ENCODE measurements at regions not wholly inside any gene's neighbourhood (a gene's known extent, or its start where the extent isn't known, plus 50 kb on each side); places are given as distances from the start of the nearest gene placed in this dataset.

DNA sequence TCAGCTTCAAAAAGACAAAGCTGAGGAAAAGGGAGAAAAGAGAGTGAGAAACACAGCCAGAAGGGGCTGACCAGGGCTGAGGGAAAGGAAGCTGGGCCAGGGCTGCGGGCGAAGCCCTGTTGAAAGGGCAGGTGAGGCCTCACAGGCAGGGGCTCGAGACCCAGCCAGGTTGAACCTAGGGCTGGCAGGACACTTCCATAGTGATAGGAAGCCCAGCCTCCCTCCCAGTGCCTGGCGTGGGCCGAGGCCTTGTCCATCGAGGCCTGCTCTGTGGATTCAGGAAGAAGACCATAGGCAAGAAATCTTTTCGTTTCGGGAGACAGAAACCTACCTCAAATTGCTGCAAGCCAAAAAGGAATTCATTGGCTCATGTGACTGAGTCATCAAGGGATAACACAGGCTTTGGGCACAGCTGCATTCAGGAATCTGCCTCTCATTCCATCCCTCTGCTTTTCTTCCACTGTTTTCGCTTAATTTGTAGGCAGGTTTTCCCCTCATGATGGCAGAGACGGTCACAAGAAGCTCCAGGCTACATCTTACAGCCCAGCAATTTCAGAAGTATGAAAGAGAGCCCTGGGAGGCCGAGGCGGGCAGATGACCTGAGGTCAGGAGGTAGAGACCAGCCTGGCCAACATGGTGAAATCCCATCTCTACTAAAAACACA is 311.1 kb upstream of the SULF2 start:
- Histone ChIP-seq H3K9me3 (ENCODE audit: control insufficient read depth, insufficient read depth, low read depth, low read length) (no peaks in the 10 kb centered on the region), H3K27ac (ENCODE audit: low read depth, low read length) (no peak overlapping the region), H3K9ac (ENCODE audit: low read length) (no peak overlapping the region), H3K36me3 (ENCODE audit: control insufficient read depth, insufficient read depth, low read length) (no peaks in the 10 kb centered on the region), H3K4me1 (ENCODE audit: control insufficient read depth, insufficient read depth, low read length) (peaks cover 4% of the 10 kb centered on the region; the same call in 1 of the 2 replicates), H3K27me3 (ENCODE audit: control insufficient read depth, insufficient read depth, low read length) (no peaks in the 10 kb centered on the region), H3K4me3 (ENCODE audit: low read depth, low read length) (no peak overlapping the region)

DNA sequence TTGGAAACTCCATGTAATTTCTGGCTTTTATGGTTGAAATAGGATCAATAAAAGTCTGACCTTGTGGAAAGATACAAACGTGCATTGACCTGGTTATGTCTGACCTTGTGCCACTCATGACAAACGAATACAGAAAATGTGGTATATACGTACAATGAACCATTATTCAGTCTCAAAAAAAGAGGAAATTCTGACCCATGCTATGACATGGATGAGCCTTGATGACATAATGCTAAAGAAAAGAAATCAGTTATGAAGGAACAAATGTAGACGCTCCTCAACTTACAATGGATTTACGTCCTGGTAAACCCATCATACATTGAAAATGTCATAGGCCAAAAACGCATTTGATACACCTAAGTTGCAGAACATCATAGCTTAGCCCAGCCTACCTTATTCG is 309.7 kb upstream of the SULF2 start:
- no peaks in the 10 kb centered on the region for H3K27me3 ChIP-seq (ENCODE audit: control insufficient read depth, insufficient read depth, low read length)

DNA sequence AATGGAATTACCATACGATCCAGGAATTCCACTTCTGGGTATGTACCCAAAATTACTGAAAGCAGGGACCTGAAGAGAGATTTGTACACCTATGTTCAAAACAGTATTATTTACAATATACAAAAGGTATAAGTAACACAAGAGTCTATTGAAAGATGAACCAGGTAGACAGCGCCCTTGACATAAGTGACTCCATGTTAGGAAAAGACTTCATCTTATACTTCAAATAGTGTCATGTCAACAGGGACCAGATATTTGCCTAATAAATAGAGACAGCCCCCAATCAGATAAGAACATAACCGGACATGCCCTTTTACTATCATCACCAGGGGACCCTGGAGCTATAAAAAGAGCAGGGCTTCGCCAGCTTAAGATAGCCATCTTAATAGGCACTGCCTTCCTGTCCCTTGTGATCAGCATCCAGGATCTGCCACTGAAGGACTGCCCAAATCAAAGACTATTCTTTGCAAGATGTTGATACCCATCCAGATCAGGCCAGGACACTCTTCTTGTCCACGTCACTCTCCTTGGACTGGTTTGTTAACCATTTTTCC is 309.0 kb upstream of the SULF2 start:
- Histone ChIP-seq H3K36me3 (ENCODE audit: control insufficient read depth, insufficient read depth, low read length) (no peaks in the 10 kb centered on the region), H3K4me1 (ENCODE audit: control insufficient read depth, insufficient read depth, low read length) (peaks cover 2% of the 10 kb centered on the region; the same call in 1 of the 2 replicates), H3K27me3 (ENCODE audit: control insufficient read depth, insufficient read depth, low read length) (no peaks in the 10 kb centered on the region), H3K9ac (ENCODE audit: low read length) (no peak overlapping the region), H3K9me3 (ENCODE audit: control insufficient read depth, insufficient read depth, low read depth, low read length) (0 out of 2 replicates have a peak, but pooled peaks cover 4% of the 10 kb centered on the region), H3K4me3 (ENCODE audit: low read depth, low read length) (no peak overlapping the region), H3K27ac (ENCODE audit: low read depth, low read length) (no peak overlapping the region)

More for the DNA sequence above, 309.7 kb upstream of the SULF2 start:
- Histone ChIP-seq H3K4me1 (ENCODE audit: control insufficient read depth, insufficient read depth, low read length) (peaks cover 4% of the 10 kb centered on the region; the same call in 1 of the 2 replicates), H3K9me3 (ENCODE audit: control insufficient read depth, insufficient read depth, low read depth, low read length) (no peaks in the 10 kb centered on the region), H3K9ac (ENCODE audit: low read length) (no peak overlapping the region), H3K27ac (ENCODE audit: low read depth, low read length) (no peak overlapping the region), H3K36me3 (ENCODE audit: control insufficient read depth, insufficient read depth, low read length) (no peaks in the 10 kb centered on the region), H3K4me3 (ENCODE audit: low read depth, low read length) (no peak overlapping the region)

DNA sequence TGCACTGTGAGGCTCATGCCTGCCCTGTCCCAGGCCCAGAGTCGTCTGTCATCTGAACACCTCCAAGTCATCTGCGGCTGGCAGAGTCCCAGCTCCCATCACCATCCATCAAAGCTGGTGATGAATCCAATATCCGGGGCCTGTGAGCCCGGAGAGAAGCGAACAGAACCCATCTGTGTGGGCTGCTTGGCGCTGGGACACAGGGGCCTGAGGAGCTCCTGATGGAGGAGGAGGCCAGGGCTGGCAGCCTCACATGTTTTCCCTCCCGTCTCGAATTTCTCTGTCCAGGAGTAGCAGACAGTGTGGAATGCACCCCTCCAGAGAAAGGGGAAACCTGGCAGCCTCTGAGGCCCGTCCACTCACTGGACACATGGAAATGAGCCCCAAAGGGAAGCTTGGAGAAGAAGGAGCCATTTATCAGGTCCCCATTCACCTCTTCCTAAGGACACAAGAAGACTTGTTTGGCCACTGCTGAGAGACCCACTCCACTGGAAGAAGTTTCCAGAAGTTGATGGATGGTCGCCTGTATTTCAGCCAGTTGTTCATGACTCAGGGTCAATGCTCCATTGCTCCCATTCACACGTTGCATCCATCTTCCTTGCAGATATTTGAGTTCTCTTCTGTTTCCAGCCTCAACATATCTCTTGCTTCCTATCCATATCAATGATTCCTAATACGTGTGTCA is 307.5 kb upstream of the SULF2 start:
- no peaks in the 10 kb centered on the region for H3K27me3 ChIP-seq (ENCODE audit: control insufficient read depth, insufficient read depth, low read length)

DNA sequence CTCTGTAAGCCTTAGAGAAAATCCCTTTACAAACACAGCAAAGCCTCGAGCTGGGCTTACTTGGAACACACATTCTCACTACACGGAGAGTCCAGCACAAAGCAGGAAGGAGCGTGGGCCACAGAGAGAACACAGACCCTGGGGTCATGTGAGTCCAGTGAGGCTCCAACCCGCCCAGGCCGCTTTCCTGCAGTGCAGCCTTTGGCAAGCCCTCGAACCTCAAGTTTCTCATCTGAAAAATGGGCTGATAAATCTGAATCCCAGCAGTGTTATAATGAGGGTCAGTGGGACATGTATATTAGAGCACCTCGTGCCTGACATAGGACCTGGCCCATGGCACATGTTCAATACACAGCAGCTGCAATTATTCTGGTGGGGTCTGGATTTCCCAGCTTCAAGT is 305.5 kb upstream of the SULF2 start:
- H3K9me3 ChIP-seq (ENCODE audit: control insufficient read depth, insufficient read depth, low read depth, low read length) = 0 out of 2 replicates have a peak, but pooled peaks cover 6% of the 10 kb centered on the region
- no peak overlapping the region for H3K4me3 ChIP-seq (ENCODE audit: low read depth, low read length)
- no peaks in the 10 kb centered on the region for H3K4me1 ChIP-seq (ENCODE audit: control insufficient read depth, insufficient read depth, low read length)
- H3K9ac ChIP-seq (ENCODE audit: low read length) = no peak overlapping the region
- no peak overlapping the region for H3K27ac ChIP-seq (ENCODE audit: low read depth, low read length)
- H3K27me3 ChIP-seq (ENCODE audit: control insufficient read depth, insufficient read depth, low read length) = no peaks in the 10 kb centered on the region
- H3K36me3 ChIP-seq (ENCODE audit: control insufficient read depth, insufficient read depth, low read length) = no peaks in the 10 kb centered on the region

More for the DNA sequence above, 307.5 kb upstream of the SULF2 start:
- Histone ChIP-seq H3K27ac (ENCODE audit: low read depth, low read length) (no peak overlapping the region), H3K9ac (ENCODE audit: low read length) (no peak overlapping the region), H3K4me3 (ENCODE audit: low read depth, low read length) (no peak overlapping the region), H3K4me1 (ENCODE audit: control insufficient read depth, insufficient read depth, low read length) (no peaks in the 10 kb centered on the region), H3K36me3 (ENCODE audit: control insufficient read depth, insufficient read depth, low read length) (no peaks in the 10 kb centered on the region), H3K9me3 (ENCODE audit: control insufficient read depth, insufficient read depth, low read depth, low read length) (0 out of 2 replicates have a peak, but pooled peaks cover 6% of the 10 kb centered on the region)

DNA sequence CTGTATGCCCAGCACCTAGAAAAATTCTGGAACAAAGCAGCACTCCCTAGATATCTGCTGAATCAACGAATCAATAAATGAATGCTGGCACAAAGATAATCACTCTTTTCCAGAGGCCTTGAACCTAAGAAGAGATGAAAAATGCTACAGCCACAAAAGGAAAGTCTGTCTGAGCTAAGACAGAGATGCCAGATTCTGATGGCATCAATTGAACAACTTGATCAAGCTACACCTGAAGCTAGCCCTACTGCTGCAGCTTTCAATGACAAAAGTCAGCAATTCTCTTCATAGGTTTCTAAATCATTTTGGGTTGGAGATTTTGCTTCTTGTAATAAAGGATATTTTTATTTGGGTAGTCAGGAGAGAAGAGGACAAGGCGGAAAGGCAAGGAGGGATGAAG is 305.0 kb upstream of the SULF2 start:
- Histone ChIP-seq H3K27ac (ENCODE audit: low read depth, low read length) (no peak overlapping the region), H3K4me3 (ENCODE audit: low read depth, low read length) (no peak overlapping the region), H3K36me3 (ENCODE audit: control insufficient read depth, insufficient read depth, low read length) (no peaks in the 10 kb centered on the region), H3K9me3 (ENCODE audit: control insufficient read depth, insufficient read depth, low read depth, low read length) (0 out of 2 replicates have a peak, but pooled peaks cover 6% of the 10 kb centered on the region), H3K9ac (ENCODE audit: low read length) (no peak overlapping the region), H3K4me1 (ENCODE audit: control insufficient read depth, insufficient read depth, low read length) (no peaks in the 10 kb centered on the region), H3K27me3 (ENCODE audit: control insufficient read depth, insufficient read depth, low read length) (no peaks in the 10 kb centered on the region)

DNA sequence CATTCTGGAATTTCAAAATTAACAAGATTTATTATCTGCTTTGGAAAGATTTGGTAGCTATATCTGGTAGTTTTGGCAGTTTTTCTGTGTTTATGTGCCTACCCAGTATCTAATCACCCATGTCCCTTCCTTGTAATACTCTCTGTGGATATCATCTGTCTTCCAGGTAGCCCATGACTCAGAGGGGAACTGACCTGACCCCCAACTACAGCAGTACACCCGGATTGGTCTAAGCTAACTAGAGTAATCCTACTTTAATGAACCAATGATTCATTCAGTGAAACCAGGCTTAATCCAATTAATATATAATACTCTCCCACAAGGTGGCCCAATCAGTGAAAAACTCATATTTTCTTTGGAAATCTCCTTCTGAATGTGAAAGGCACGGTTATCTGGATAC is 295.3 kb upstream of the SULF2 start:
- Histone ChIP-seq H3K4me1 (ENCODE audit: control insufficient read depth, insufficient read depth, low read length) (no peaks in the 10 kb centered on the region), H3K36me3 (ENCODE audit: control insufficient read depth, insufficient read depth, low read length) (no peaks in the 10 kb centered on the region), H3K27ac (ENCODE audit: low read depth, low read length) (no peak overlapping the region), H3K9me3 (ENCODE audit: control insufficient read depth, insufficient read depth, low read depth, low read length) (peaks cover 15% of the 10 kb centered on the region), H3K9ac (ENCODE audit: low read length) (no peak overlapping the region), H3K27me3 (ENCODE audit: control insufficient read depth, insufficient read depth, low read length) (no peaks in the 10 kb centered on the region), H3K4me3 (ENCODE audit: low read depth, low read length) (no peak overlapping the region)

DNA sequence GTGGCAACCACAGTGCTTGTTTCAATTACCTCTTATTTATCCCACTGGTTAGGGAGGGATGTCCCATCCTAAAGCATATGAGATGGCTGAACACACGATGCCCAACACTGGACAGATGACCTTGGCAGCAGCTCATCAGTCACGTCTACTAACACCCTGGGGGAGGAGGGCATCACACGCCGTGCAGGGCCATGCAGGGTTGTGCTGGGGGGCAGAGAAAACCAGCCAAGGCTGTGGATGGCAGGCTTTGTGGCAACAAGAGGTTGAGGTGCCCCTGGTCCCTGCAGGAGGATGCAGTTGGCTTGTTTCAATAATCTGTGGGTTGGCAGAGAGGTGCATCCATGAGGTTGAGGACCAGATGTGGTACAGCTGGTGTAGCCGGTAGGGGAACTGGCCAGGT is 293.7 kb upstream of the SULF2 start:
- H3K4me3 ChIP-seq (ENCODE audit: low read depth, low read length) = no peak overlapping the region
- no peak overlapping the region for H3K27ac ChIP-seq (ENCODE audit: low read depth, low read length)
- H3K27me3 ChIP-seq (ENCODE audit: control insufficient read depth, insufficient read depth, low read length) = no peaks in the 10 kb centered on the region
- no peaks in the 10 kb centered on the region for H3K36me3 ChIP-seq (ENCODE audit: control insufficient read depth, insufficient read depth, low read length)
- peaks cover 7% of the 10 kb centered on the region for H3K9me3 ChIP-seq (ENCODE audit: control insufficient read depth, insufficient read depth, low read depth, low read length)
- no peaks in the 10 kb centered on the region for H3K4me1 ChIP-seq (ENCODE audit: control insufficient read depth, insufficient read depth, low read length)
- no peak overlapping the region for H3K9ac ChIP-seq (ENCODE audit: low read length)

DNA sequence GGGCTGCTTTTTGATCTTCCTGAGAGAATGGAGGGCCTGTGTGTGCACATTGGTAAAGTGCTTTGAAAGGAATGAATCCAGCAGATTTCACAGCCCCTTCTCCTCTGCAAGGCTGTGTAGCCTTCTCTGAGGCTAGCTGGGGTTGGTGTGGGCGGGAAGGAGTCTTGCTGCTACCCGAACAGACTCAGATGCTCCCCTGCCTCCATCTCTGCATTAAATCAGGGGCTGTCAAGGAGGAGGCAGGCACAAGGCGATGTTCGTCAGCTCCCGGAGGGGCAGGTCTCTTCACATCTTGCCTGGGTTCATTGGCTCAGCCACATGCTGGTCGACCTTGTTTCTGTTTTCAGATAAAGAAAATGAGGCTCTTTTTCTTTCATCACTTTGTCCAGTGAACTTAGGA is 291.5 kb upstream of the SULF2 start:
- Histone ChIP-seq H3K9me3 (ENCODE audit: control insufficient read depth, insufficient read depth, low read depth, low read length) (no peaks in the 10 kb centered on the region), H3K4me3 (ENCODE audit: low read depth, low read length) (no peak overlapping the region), H3K36me3 (ENCODE audit: control insufficient read depth, insufficient read depth, low read length) (no peaks in the 10 kb centered on the region), H3K4me1 (ENCODE audit: control insufficient read depth, insufficient read depth, low read length) (no peaks in the 10 kb centered on the region), H3K27ac (ENCODE audit: low read depth, low read length) (no peak overlapping the region), H3K9ac (ENCODE audit: low read length) (no peak overlapping the region), H3K27me3 (ENCODE audit: control insufficient read depth, insufficient read depth, low read length) (no peaks in the 10 kb centered on the region)

DNA sequence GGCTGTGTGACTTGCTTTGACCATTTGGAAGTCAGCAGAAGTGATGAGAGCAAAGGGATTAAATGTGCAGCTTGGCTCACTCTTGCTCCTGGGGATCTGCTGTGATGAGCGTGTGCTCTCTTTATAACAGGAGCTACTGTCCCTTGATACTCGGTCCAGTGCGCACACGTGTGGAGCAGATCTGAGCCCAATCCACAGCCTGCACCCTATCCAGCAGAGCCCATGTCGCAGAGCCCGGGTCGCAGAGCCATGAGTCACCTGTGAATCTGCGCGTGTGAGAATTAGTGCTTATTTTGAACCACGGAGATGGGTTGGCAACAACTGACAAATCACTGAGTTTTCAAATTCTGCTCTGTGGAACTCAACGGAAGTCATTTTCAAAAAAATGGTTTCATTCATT is 291.0 kb upstream of the SULF2 start:
- H3K4me1 ChIP-seq (ENCODE audit: control insufficient read depth, insufficient read depth, low read length) = no peaks in the 10 kb centered on the region
- no peak overlapping the region for H3K9ac ChIP-seq (ENCODE audit: low read length)
- H3K27ac ChIP-seq (ENCODE audit: low read depth, low read length) = no peak overlapping the region
- no peaks in the 10 kb centered on the region for H3K9me3 ChIP-seq (ENCODE audit: control insufficient read depth, insufficient read depth, low read depth, low read length)
- no peaks in the 10 kb centered on the region for H3K27me3 ChIP-seq (ENCODE audit: control insufficient read depth, insufficient read depth, low read length)
- H3K4me3 ChIP-seq (ENCODE audit: low read depth, low read length) = no peak overlapping the region
- no peaks in the 10 kb centered on the region for H3K36me3 ChIP-seq (ENCODE audit: control insufficient read depth, insufficient read depth, low read length)

DNA sequence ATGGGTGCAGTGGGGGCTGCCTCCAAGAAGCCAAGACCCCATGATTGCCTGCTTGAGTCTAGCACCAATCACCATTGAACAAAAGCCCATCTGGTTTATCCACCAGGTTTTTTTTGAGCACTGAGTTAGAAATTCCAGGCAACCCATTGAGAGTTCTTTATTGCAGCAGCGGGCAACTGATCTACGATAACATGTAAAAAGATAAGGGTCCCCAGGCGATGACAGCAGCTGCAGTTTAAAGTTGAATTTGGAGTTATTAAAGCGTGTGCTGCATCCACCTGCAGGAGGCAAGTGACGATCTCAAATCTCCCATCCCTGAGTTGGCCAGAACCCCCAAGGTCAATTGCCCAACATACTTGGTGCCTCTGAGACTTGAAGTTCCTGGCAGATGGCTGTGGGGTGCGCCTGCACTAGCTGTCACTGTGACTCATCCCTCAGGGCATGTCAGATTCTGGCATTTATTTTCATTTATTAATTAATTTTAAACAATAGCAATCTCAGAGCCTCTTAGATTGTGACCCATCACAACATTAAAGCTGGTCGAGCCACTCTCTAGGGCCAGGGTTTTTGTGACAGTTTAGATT is 290.4 kb upstream of the SULF2 start:
- Histone ChIP-seq H3K4me1 (ENCODE audit: control insufficient read depth, insufficient read depth, low read length) (no peaks in the 10 kb centered on the region), H3K36me3 (ENCODE audit: control insufficient read depth, insufficient read depth, low read length) (no peaks in the 10 kb centered on the region), H3K4me3 (ENCODE audit: low read depth, low read length) (no peak overlapping the region), H3K27me3 (ENCODE audit: control insufficient read depth, insufficient read depth, low read length) (no peaks in the 10 kb centered on the region), H3K27ac (ENCODE audit: low read depth, low read length) (no peak overlapping the region), H3K9me3 (ENCODE audit: control insufficient read depth, insufficient read depth, low read depth, low read length) (no peaks in the 10 kb centered on the region), H3K9ac (ENCODE audit: low read length) (no peak overlapping the region)
